K562 (cell line): ENCODE measurements at regions not wholly inside any gene's neighbourhood (a gene's known extent, or its start where the extent isn't known, plus 50 kb on each side); places are given as distances from the start of the nearest gene placed in this dataset.

Experiments
- CCNT2 ChIP-seq: IDR thresholded peaks from 2 replicates; pipeline ENCODE4 v1.6.1; 2011; ENCODE audit warnings: borderline replicate concordance, low read depth, mild to moderate bottlenecking, moderate library complexity, mixed read lengths, low read length; ENCODE audit not compliant: insufficient read length; ENCODE audit errors: extremely low read depth
- DMBX1 ChIP-seq: fragments of 250-450 bp; sonication (Bioruptor Pico); IDR thresholded peaks from 2 replicates; pipeline ENCODE4 v1.8.0; 2022; ENCODE audit warnings: inconsistent platforms, mild to moderate bottlenecking, moderate library complexity, borderline replicate concordance
- E2F8 ChIP-seq: fragments of 450-650 bp; IDR thresholded peaks from 2 replicates; pipeline ENCODE4 v1.7.1; 2018; ENCODE audit warnings: mild to moderate bottlenecking, low read depth; ENCODE audit not compliant: partially characterized antibody
- FOXP1 ChIP-seq: sonication (generic); formaldehyde crosslinking; IDR thresholded peaks from 2 replicates; pipeline ENCODE4 v1.8.0; 2022; ENCODE audit warnings: mild to moderate bottlenecking, missing genetic modification reagents
- HNRNPLL ChIP-seq: fragments of 200-400 bp; formaldehyde crosslinking; IDR thresholded peaks from 2 replicates; pipeline ENCODE4 v1.6.1; 2017; ENCODE audit warnings: low read length, low read depth, mild to moderate bottlenecking; ENCODE audit not compliant: poor library complexity, severe bottlenecking
- NR2F6 ChIP-seq: fragments of 450-650 bp; formaldehyde crosslinking; IDR thresholded peaks from 2 replicates; pipeline ENCODE4 v1.4.0; 2020; ENCODE audit warnings: mild to moderate bottlenecking
- NR3C1 ChIP-seq: sonication (generic); formaldehyde crosslinking; IDR thresholded peaks from 2 replicates; pipeline ENCODE4 v1.8.1; 2022; ENCODE audit warnings: missing genetic modification reagents
- RB1 ChIP-seq: fragments of 450-650 bp; IDR thresholded peaks from 2 replicates; pipeline ENCODE4 v1.6.1; 2017; ENCODE audit warnings: low read depth, mild to moderate bottlenecking
- TEAD1 ChIP-seq, 2 experiments: fragments of 450-650 bp in 1 of 2; sonication (generic) in 1 of 2; formaldehyde crosslinking; IDR thresholded peaks; 2 replicates each; pipeline versions ENCODE4 v1.4.0 to v1.8.0; 2020 to 2022; ENCODE audit warnings: mild to moderate bottlenecking in 2 of 2, missing genetic modification reagents in 1 of 2
- U2AF1 ChIP-seq: fragments of 200-400 bp; formaldehyde crosslinking; optimal IDR thresholded peaks from 2 replicates; pipeline ENCODE3; 2017; ENCODE audit warnings: mild to moderate bottlenecking, low read depth, low read length, moderate library complexity
- YY1 ChIP-seq, 3 experiments: IDR thresholded peaks; 2 replicates each; pipeline ENCODE4 v1.6.1; 2011; ENCODE audit warnings: low read length in 2 of 3, mild to moderate bottlenecking in 2 of 3, moderate library complexity in 2 of 3, borderline replicate concordance in 1 of 3, control low read depth in 1 of 3, low read depth in 1 of 3; ENCODE audit not compliant: insufficient read depth in 3 of 3, insufficient replicate concordance in 2 of 3, control insufficient read depth in 1 of 3, insufficient read length in 1 of 3; ENCODE audit errors: extremely low read depth in 1 of 3
- ZBTB17 ChIP-seq: fragments of 450-650 bp; formaldehyde crosslinking; IDR thresholded peaks from 2 replicates; pipeline ENCODE4 v1.4.0; 2020; ENCODE audit warnings: mild to moderate bottlenecking
- ZBTB33 ChIP-seq: sonication (generic); formaldehyde crosslinking; IDR thresholded peaks from 2 replicates; pipeline ENCODE4 v1.8.1; 2023; ENCODE audit warnings: mild to moderate bottlenecking, missing genetic modification reagents
- ZEB2 ChIP-seq: fragments of 450-650 bp; IDR thresholded peaks from 2 replicates; pipeline ENCODE4 v1.6.1; 2016
- ZNF431 ChIP-seq: sonication (generic); formaldehyde crosslinking; IDR thresholded peaks from 2 replicates; pipeline ENCODE4 v1.8.0; 2022; ENCODE audit warnings: mild to moderate bottlenecking, missing genetic modification reagents
- TF ChIP-seq, protein P1 (sequence below): conservative IDR thresholded peaks from 2 replicates; pipeline ENCODE4 v1.6.1; 2011; ENCODE audit warnings: low read depth, mild to moderate bottlenecking, low read length; ENCODE audit not compliant: control insufficient read depth
- TF ChIP-seq, protein P2 (sequence below): fragments of 450-650 bp; formaldehyde crosslinking; IDR thresholded peaks from 2 replicates; pipeline ENCODE4 v1.4.0; 2022; ENCODE audit warnings: missing genetic modification characterization

DNA sequence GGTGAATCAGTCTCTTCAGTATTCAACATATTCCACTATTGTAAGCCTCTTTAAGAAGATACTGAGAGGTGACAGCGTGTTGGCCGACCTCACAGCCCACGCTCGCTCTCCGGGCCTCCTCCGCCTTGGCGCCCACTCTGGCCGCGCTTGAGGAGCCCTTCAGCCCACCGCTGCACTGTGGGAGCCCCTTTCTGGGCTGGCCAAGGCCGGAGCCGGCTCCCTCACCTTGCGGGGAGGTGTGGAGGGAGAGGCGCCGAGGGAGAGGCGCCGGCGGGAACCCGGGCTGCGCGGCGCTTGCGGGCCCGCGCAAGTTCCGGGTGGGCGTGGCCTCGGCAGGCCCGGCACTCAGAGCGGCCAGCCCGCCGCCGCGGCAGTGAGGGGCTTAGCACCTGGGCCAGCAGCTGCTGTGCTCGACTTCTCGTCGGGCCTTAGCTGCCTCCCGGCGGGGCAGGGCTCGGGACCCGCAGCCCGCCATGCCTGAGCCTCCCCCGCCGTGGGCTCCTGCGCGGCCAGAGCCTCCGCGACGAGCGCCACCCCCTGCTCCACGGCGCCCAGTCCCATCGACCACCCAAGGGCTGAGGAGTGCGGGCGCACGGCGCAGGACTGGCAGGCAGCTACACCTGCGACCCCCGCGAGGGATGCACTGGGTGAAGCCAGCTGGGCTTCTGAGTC is 306.4 kb downstream of the SEMA3D start (continued):
- TF ChIP-seq, protein P1, sequence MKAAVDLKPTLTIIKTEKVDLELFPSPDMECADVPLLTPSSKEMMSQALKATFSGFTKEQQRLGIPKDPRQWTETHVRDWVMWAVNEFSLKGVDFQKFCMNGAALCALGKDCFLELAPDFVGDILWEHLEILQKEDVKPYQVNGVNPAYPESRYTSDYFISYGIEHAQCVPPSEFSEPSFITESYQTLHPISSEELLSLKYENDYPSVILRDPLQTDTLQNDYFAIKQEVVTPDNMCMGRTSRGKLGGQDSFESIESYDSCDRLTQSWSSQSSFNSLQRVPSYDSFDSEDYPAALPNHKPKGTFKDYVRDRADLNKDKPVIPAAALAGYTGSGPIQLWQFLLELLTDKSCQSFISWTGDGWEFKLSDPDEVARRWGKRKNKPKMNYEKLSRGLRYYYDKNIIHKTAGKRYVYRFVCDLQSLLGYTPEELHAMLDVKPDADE: peak; percentile 69; the same call in 1 of the 2 replicates
- TF ChIP-seq ZBTB17 (0 out of 2 replicates have a peak, but pooled peaks have one; percentile 80), NR2F6 (0 out of 2 replicates have a peak, but pooled peaks have one; percentile 37), ZBTB33 (CRISPR knock-in tag) (peak; percentile 57), HNRNPLL (peak; percentile 80), FOXP1 (CRISPR knock-in tag) (peak; percentile 72; the same call in 1 of the 2 replicates), DMBX1 (0 out of 2 replicates have a peak, but pooled peaks have one; percentile 47), CCNT2 (peak; percentile 53), ZNF431 (CRISPR knock-in tag) (peak; percentile 69; the same call in 1 of the 2 replicates), E2F8 (peak; percentile 70), TEAD1 (CRISPR knock-in tag; IDR thresholded peaks at IDR 0.05) (peak; percentile 55 to 91; a peak in 2 of 4 replicates), ZEB2 (peak; percentile 87), U2AF1 (peak; percentile 27), RB1 (peak; percentile 99), YY1 (IDR thresholded peaks at IDR 0.05; ENCODE audit: borderline replicate concordance in 1 of 3, control insufficient read depth in 1 of 3, extremely low read depth in 1 of 3, insufficient read depth in 3 of 3, insufficient read length in 1 of 3, insufficient replicate concordance in 2 of 3, low read depth in 1 of 3, low read length in 2 of 3) (peak in 2 of 3 experiments; percentile 52 to 57), NR3C1 (CRISPR knock-in tag) (peak; percentile 65; the same call in 1 of the 2 replicates)
- TF ChIP-seq, protein P2, sequence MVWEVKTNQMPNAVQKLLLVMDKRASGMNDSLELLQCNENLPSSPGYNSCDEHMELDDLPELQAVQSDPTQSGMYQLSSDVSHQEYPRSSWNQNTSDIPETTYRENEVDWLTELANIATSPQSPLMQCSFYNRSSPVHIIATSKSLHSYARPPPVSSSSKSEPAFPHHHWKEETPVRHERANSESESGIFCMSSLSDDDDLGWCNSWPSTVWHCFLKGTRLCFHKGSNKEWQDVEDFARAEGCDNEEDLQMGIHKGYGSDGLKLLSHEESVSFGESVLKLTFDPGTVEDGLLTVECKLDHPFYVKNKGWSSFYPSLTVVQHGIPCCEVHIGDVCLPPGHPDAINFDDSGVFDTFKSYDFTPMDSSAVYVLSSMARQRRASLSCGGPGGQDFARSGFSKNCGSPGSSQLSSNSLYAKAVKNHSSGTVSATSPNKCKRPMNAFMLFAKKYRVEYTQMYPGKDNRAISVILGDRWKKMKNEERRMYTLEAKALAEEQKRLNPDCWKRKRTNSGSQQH (CRISPR knock-in tag): 0 out of 2 replicates have a peak, but pooled peaks have one; percentile 15
